DOHH2 (cell line): ENCODE measurements at regions not wholly inside any gene's neighbourhood (a gene's known extent, or its start where the extent isn't known, plus 50 kb on each side); places are given as distances from the start of the nearest gene placed in this dataset.

Experiments
- H3F3A ChIP-seq: fragments of 200-600 bp; sonication (generic), shearing (Covaris generic); 2 replicates; pipeline ENCODE4 v1.6.0; 2016; ENCODE audit warnings: antibody characterized with exemption, mild to moderate bottlenecking; ENCODE audit not compliant: control insufficient read depth, insufficient read depth
- H3K27ac ChIP-seq: fragments of 200-600 bp; sonication (generic); 2 replicates; pipeline ENCODE4 v1.5.1; 2014; ENCODE audit warnings: low read depth, mild to moderate bottlenecking, low read length, moderate library complexity
- H3K27me3 ChIP-seq: fragments of 200-600 bp; sonication (generic); 2 replicates; pipeline ENCODE4 v1.6.1; 2014; ENCODE audit warnings: mild to moderate bottlenecking, low read length, mixed read lengths; ENCODE audit not compliant: control insufficient read depth
- H3K36me3 ChIP-seq: fragments of 200-600 bp; sonication (generic); 2 replicates; pipeline ENCODE4 v1.6.1; 2014; ENCODE audit warnings: mild to moderate bottlenecking, low read length, moderate library complexity, mixed read lengths; ENCODE audit not compliant: control insufficient read depth
- H3K4me1 ChIP-seq: fragments of 200-600 bp; sonication (generic); 2 replicates; pipeline ENCODE4 v1.6.1; 2014; ENCODE audit warnings: mild to moderate bottlenecking, low read length, mixed read lengths; ENCODE audit not compliant: control insufficient read depth
- H3K4me2 ChIP-seq: fragments of 200-600 bp; sonication (generic); 2 replicates; pipeline ENCODE4 v1.6.0; 2014; ENCODE audit warnings: mild to moderate bottlenecking, low read length, moderate library complexity
- H3K4me3 ChIP-seq: fragments of 200-600 bp; sonication (generic); 2 replicates; pipeline ENCODE4 v1.5.1; 2014; ENCODE audit warnings: mild to moderate bottlenecking, low read length, mixed read lengths
- H3K79me2 ChIP-seq: fragments of 200-600 bp; sonication (generic); 2 replicates; pipeline ENCODE4 v1.6.1; 2014; ENCODE audit warnings: mild to moderate bottlenecking, low read length, mixed read lengths; ENCODE audit not compliant: control insufficient read depth
- H3K9me2 ChIP-seq: fragments of 200-600 bp; sonication (generic); replicated peaks from 2 replicates; pipeline ENCODE4 v1.6.1; 2014; ENCODE audit warnings: mild to moderate bottlenecking, low read length, mixed read lengths; ENCODE audit not compliant: control insufficient read depth
- H3K9me3 ChIP-seq: fragments of 200-600 bp; sonication (generic); 2 replicates; pipeline ENCODE4 v1.6.1; 2014; ENCODE audit warnings: antibody characterized with exemption, low read length, mixed read lengths; ENCODE audit not compliant: control insufficient read depth, insufficient read depth
- H4K20me1 ChIP-seq: fragments of 200-600 bp; sonication (generic); 2 replicates; pipeline ENCODE4 v1.6.0; 2014; ENCODE audit warnings: low read depth, mild to moderate bottlenecking, antibody characterized with exemption, low read length, moderate library complexity; ENCODE audit not compliant: control insufficient read depth, insufficient read depth
- EZH2phosphoT487 ChIP-seq: fragments of 200-600 bp; sonication (generic); IDR thresholded peaks from 2 replicates; pipeline ENCODE4 v1.6.1; 2017; ENCODE audit warnings: borderline replicate concordance, mild to moderate bottlenecking, antibody characterized with exemption, low read length, moderate library complexity, mixed read lengths
- TF ChIP-seq, protein P1 (sequence below): fragments of 200-600 bp; sonication (generic); IDR thresholded peaks from one replicate; pipeline ENCODE4 v1.5.1; 2014; ENCODE audit warnings: antibody characterized with exemption, mild to moderate bottlenecking, low read depth, low read length; ENCODE audit not compliant: poor library complexity, severe bottlenecking

DNA sequence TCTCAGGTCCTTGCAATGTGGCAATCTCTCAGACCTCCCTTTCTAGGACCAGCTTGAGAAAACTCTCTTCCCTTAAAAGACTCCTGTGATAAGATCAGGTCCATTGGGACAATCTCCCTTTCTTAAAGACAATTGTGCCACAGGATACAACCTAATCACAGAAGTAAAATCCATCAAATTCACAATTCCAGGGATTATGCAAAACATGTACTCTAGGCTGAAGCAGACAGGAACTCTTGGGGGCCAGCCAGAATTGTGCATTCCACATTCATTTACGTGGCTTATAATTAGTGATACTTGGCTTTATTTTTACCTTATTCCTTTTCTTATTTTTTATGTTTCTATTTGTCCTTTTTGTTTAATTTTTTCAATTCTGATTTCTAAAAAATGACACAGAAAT lies 257.9 kb downstream of the KLF12 start:
- Histone ChIP-seq H4K20me1 (no peaks in the 10 kb centered on the region), H3K27ac (no peak overlapping the region), H3F3A (no peaks in the 10 kb centered on the region; the same call in 1 of the 2 replicates), H3K36me3 (peaks cover 14% of the 10 kb centered on the region), H3K9me3 (no peaks in the 10 kb centered on the region; the same call in 1 of the 2 replicates), H3K4me3 (no peak overlapping the region), H3K27me3 (no peaks in the 10 kb centered on the region), H3K79me2 (no peaks in the 10 kb centered on the region), H3K4me1 (peaks cover 18% of the 10 kb centered on the region), H3K4me2 (no peak overlapping the region), H3K9me2 (no peaks in the 10 kb centered on the region)
- no peak for TF ChIP-seq EZH2phosphoT487
- TF ChIP-seq, protein P1, sequence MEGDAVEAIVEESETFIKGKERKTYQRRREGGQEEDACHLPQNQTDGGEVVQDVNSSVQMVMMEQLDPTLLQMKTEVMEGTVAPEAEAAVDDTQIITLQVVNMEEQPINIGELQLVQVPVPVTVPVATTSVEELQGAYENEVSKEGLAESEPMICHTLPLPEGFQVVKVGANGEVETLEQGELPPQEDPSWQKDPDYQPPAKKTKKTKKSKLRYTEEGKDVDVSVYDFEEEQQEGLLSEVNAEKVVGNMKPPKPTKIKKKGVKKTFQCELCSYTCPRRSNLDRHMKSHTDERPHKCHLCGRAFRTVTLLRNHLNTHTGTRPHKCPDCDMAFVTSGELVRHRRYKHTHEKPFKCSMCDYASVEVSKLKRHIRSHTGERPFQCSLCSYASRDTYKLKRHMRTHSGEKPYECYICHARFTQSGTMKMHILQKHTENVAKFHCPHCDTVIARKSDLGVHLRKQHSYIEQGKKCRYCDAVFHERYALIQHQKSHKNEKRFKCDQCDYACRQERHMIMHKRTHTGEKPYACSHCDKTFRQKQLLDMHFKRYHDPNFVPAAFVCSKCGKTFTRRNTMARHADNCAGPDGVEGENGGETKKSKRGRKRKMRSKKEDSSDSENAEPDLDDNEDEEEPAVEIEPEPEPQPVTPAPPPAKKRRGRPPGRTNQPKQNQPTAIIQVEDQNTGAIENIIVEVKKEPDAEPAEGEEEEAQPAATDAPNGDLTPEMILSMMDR = no peak

DNA sequence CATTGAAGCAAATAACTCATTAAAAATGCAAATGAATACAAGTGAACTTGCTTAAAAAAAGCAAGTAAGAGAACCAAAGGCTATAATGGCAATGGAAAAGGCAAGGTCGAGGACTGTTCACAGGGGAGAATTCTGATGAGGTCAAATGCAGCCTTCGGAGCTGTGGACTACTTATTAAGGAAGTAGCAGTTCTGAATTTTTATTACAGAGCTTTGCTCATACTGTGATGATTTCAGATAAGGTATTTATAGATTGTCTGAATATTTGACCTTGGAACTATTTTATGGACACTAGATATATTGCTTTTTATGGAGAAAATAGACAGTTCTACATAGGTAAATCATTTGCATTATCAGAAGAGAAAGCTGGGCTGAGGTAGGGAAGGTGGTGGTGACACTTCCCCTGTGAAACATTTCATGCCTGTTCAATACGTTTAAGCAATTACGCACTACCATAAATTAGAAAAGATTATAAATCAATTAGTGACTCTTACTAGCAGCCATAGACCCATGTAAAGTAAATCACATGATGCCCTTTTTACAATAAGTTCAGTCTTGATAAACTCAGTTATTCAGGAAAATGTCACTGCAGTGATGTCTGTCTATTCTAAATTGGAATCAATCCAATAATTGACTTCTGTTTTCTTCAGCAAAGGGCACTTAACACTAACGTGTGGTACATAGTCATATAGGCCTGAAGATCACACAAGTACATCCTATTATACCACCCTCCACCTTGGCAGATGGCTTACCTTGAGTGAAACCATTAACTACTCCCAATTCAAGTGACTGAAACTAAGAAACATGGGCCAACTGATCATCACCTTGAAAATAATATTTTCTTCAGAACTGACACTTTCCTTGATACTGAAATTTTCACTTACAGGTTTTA lies 260.0 kb downstream of the KLF12 start:
- Histone ChIP-seq H3F3A (no peaks in the 10 kb centered on the region; the same call in 1 of the 2 replicates), H3K4me1 (peaks cover 3% of the 10 kb centered on the region), H4K20me1 (no peaks in the 10 kb centered on the region), H3K4me2 (no peak overlapping the region), H3K9me3 (no peaks in the 10 kb centered on the region; the same call in 1 of the 2 replicates), H3K79me2 (no peaks in the 10 kb centered on the region), H3K36me3 (peaks cover 6% of the 10 kb centered on the region), H3K27me3 (no peaks in the 10 kb centered on the region), H3K4me3 (no peak overlapping the region), H3K27ac (no peak overlapping the region), H3K9me2 (no peaks in the 10 kb centered on the region)
- TF ChIP-seq EZH2phosphoT487 = no peak

DNA sequence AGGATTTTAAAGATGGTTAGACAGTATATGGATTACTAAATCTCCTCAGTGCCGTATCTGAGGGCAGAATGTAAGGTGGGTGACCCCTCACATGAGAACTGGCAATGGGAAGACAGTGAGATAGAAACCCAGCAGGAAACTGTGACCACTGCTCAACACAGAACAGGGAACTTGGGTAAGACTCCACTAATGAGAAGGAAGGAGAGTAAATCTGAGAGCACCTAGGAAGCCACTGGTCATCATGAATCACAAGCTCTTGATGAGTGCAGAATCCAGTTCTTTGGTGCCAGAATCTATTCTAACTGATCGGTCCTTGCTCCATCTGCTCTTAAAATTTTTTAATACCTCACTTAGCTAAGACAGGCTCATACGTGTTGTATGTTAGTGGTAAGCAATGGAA lies 261.8 kb downstream of the KLF12 start:
- no peak overlapping the region for H3K4me2 ChIP-seq
- no peaks in the 10 kb centered on the region for H3K9me2 ChIP-seq
- no peaks in the 10 kb centered on the region for H3K27me3 ChIP-seq
- no peaks in the 10 kb centered on the region for H3K4me1 ChIP-seq
- H3F3A ChIP-seq = no peaks in the 10 kb centered on the region; the same call in 1 of the 2 replicates
- H3K79me2 ChIP-seq = no peaks in the 10 kb centered on the region
- no peaks in the 10 kb centered on the region for H3K36me3 ChIP-seq
- H3K4me3 ChIP-seq = no peak overlapping the region
- H3K27ac ChIP-seq = no peak overlapping the region
- no peaks in the 10 kb centered on the region for H4K20me1 ChIP-seq
- H3K9me3 ChIP-seq = no peaks in the 10 kb centered on the region; the same call in 1 of the 2 replicates
- no peak for TF ChIP-seq EZH2phosphoT487
- TF ChIP-seq, protein P1 = no peak
